ENCODE measurements at regions not wholly inside any gene's neighbourhood (a gene's known extent, or its start where the extent isn't known, plus 50 kb on each side); places are given as distances from the start of the nearest gene placed in this dataset.

GRCh38 chr3:177672252-177672911 is 475.1 kb upstream of the TBL1XR1 start:
- ChIA-PET POLR2A (no interaction called here), CTCF (no interaction called here)
- Mint-ChIP-seq H3K9me3 (peaks cover 4% of the 10 kb centered on the region; the same call in 1 of the 2 replicates), H3K4me1 (peaks cover 9% of the 10 kb centered on the region), H3K27ac (no peak overlapping the region), H3K4me3 (no peak overlapping the region), H3K36me3 (no peaks in the 10 kb centered on the region), H3K27me3 (ENCODE audit: low read depth) (peaks cover 3% of the 10 kb centered on the region)
- DNase-seq (ENCODE audit: low spot score) (no peak), ATAC-seq (no peak)
- TF ChIP-seq SP1 (CRISPR knock-in tag; conservative IDR thresholded peaks at IDR 0.05): no peak

GRCh38 chr3:177673112-177673914 is 476.0 kb upstream of the TBL1XR1 start:
- H3K9me3 Mint-ChIP-seq: peaks cover 4% of the 10 kb centered on the region; the same call in 1 of the 2 replicates
- ATAC-seq: no peak
- TF ChIP-seq ZNF317 (CRISPR knock-in tag; IDR thresholded peaks at IDR 0.05; ENCODE audit: borderline replicate concordance, low read depth): peak; percentile 52
- no peak for TF ChIP-seq IRF1 (CRISPR knock-in tag; IDR thresholded peaks at IDR 0.05)

GRCh38 chr3:177674186-177674585 is 476.9 kb upstream of the TBL1XR1 start:
- ChIA-PET POLR2A (no interaction called here), CTCF (no interaction called here)
- Mint-ChIP-seq H3K4me1 (peaks cover 9% of the 10 kb centered on the region), H3K27ac (no peak overlapping the region), H3K36me3 (no peaks in the 10 kb centered on the region), H3K27me3 (ENCODE audit: low read depth) (peaks cover 3% of the 10 kb centered on the region), H3K4me3 (no peak overlapping the region), H3K9me3 (peaks cover 4% of the 10 kb centered on the region; the same call in 1 of the 2 replicates)
- no peak for ATAC-seq
- no peak for DNase-seq (ENCODE audit: low spot score)
- no peak for TF ChIP-seq GABPB1 (CRISPR knock-in tag; IDR thresholded peaks at IDR 0.05)
- TF ChIP-seq KAT7 (CRISPR knock-in tag; IDR thresholded peaks at IDR 0.05; ENCODE audit: borderline replicate concordance): no peak
- TF ChIP-seq ESRRA (CRISPR knock-in tag; IDR thresholded peaks at IDR 0.05; ENCODE audit: borderline replicate concordance): no peak
- TF ChIP-seq FOXJ3 (CRISPR knock-in tag; IDR thresholded peaks at IDR 0.05; ENCODE audit: borderline replicate concordance): no peak
- TF ChIP-seq HMGXB4 (CRISPR knock-in tag; IDR thresholded peaks at IDR 0.05): no peak
- no peak for TF ChIP-seq NR1H2 (CRISPR knock-in tag; IDR thresholded peaks at IDR 0.05)
- no peak for TF ChIP-seq AFF4 (CRISPR knock-in tag; IDR thresholded peaks at IDR 0.05; ENCODE audit: borderline replicate concordance)
- TF ChIP-seq USF1 (CRISPR knock-in tag; IDR thresholded peaks at IDR 0.05): no peak
- no peak for TF ChIP-seq ZNF138 (CRISPR knock-in tag; conservative IDR thresholded peaks at IDR 0.05)
- no peak for TF ChIP-seq ELF4 (CRISPR knock-in tag; IDR thresholded peaks at IDR 0.05; ENCODE audit: low read depth)
- no peak for TF ChIP-seq ZNF512 (CRISPR knock-in tag; IDR thresholded peaks at IDR 0.05; ENCODE audit: borderline replicate concordance)
- no peak for TF ChIP-seq CBFB (CRISPR knock-in tag; IDR thresholded peaks at IDR 0.05; ENCODE audit: low read depth)
- TF ChIP-seq PREB (CRISPR knock-in tag; IDR thresholded peaks at IDR 0.05; ENCODE audit: borderline replicate concordance): no peak

More at GRCh38 chr3:177673112-177673914, 476.0 kb upstream of the TBL1XR1 start:
- Mint-ChIP-seq H3K4me1 (peaks cover 9% of the 10 kb centered on the region), H3K36me3 (no peaks in the 10 kb centered on the region), H3K27ac (no peak overlapping the region), H3K4me3 (no peak overlapping the region), H3K27me3 (ENCODE audit: low read depth) (peaks cover 3% of the 10 kb centered on the region)
- DNase-seq (ENCODE audit: low spot score): no peak
- POLR2A ChIA-PET: no interaction called here
- CTCF ChIA-PET: no interaction called here
